Ishikawa (cell line): ENCODE measurements at regions not wholly inside any gene's neighbourhood (a gene's known extent, or its start where the extent isn't known, plus 50 kb on each side); places are given as distances from the start of the nearest gene placed in this dataset.

ENCODE experiments used
- CREB1 ChIP-seq: IDR thresholded peaks from 2 replicates; pipeline ENCODE4 v1.6.1; 2012; ENCODE audit warnings: low read depth
- EGR1 ChIP-seq: IDR thresholded peaks from 2 replicates; pipeline ENCODE4 v1.6.1; 2012
- EP300 ChIP-seq: IDR thresholded peaks from 2 replicates; pipeline ENCODE4 v1.6.1; 2012; ENCODE audit warnings: borderline replicate concordance
- NFIC ChIP-seq: IDR thresholded peaks from 2 replicates; pipeline ENCODE4 v1.6.1; 2012
- RAD21 ChIP-seq: IDR thresholded peaks from 2 replicates; pipeline ENCODE4 v1.6.1; 2012; ENCODE audit warnings: low read depth
- TEAD4 ChIP-seq: IDR thresholded peaks from 2 replicates; pipeline ENCODE4 v1.6.1; 2012
- TF ChIP-seq, protein P1 (sequence below): IDR thresholded peaks from 2 replicates; pipeline ENCODE4 v1.6.1; 2012; ENCODE audit warnings: low read depth, mild to moderate bottlenecking
- TF ChIP-seq, protein P2 (sequence below): IDR thresholded peaks from 2 replicates; pipeline ENCODE4 v1.6.1; 2012

DNA sequence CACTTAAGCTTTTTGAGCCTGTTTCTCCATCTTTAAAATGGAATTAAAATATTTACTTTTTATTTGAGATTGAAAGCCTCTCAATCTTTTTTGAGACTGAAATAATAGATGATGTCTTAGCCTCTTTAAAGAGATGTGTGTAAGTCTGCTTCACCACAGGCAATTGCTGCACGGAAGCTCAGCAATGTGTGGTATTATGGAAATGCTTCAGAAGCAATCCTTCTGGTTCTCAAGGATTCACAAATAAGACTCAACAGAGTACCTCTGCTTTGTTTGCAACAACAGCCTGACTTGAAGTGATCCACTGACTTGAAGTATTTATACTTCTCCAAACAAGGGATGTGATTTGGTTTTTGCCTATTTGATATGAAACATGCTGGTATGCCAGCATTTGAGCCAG lies 332.0 kb upstream of the RASGRP1 start:
- no peak for TF ChIP-seq EGR1
- no peak for TF ChIP-seq CREB1
- TF ChIP-seq NFIC = no peak
- TF ChIP-seq RAD21 = no peak
- TF ChIP-seq EP300 = no peak
- TF ChIP-seq, protein P1, sequence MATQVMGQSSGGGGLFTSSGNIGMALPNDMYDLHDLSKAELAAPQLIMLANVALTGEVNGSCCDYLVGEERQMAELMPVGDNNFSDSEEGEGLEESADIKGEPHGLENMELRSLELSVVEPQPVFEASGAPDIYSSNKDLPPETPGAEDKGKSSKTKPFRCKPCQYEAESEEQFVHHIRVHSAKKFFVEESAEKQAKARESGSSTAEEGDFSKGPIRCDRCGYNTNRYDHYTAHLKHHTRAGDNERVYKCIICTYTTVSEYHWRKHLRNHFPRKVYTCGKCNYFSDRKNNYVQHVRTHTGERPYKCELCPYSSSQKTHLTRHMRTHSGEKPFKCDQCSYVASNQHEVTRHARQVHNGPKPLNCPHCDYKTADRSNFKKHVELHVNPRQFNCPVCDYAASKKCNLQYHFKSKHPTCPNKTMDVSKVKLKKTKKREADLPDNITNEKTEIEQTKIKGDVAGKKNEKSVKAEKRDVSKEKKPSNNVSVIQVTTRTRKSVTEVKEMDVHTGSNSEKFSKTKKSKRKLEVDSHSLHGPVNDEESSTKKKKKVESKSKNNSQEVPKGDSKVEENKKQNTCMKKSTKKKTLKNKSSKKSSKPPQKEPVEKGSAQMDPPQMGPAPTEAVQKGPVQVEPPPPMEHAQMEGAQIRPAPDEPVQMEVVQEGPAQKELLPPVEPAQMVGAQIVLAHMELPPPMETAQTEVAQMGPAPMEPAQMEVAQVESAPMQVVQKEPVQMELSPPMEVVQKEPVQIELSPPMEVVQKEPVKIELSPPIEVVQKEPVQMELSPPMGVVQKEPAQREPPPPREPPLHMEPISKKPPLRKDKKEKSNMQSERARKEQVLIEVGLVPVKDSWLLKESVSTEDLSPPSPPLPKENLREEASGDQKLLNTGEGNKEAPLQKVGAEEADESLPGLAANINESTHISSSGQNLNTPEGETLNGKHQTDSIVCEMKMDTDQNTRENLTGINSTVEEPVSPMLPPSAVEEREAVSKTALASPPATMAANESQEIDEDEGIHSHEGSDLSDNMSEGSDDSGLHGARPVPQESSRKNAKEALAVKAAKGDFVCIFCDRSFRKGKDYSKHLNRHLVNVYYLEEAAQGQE = no peak
- no peak for TF ChIP-seq TEAD4
- TF ChIP-seq, protein P2, sequence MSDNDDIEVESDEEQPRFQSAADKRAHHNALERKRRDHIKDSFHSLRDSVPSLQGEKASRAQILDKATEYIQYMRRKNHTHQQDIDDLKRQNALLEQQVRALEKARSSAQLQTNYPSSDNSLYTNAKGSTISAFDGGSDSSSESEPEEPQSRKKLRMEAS = no peak
